ENCODE measurements at regions not wholly inside any gene's neighbourhood (a gene's known extent, or its start where the extent isn't known, plus 50 kb on each side); places are given as distances from the start of the nearest gene placed in this dataset.
"Not testable (repeated sequence)": the region's sequence is repeated elsewhere in the genome, so short reads cannot be mapped to it uniquely, and the experiment has no call there.

- FAIRE-seq, result no peak
These were observed 99.8 kb upstream of the B3GAT2 start for GRCh38 chr6:71056656-71057055.

- no peak for FAIRE-seq
These were observed 109.3 kb upstream of the B3GAT2 start for GRCh38 chr6:71066153-71066552.

- no peak for FAIRE-seq
These were observed 111.0 kb upstream of the B3GAT2 start for GRCh38 chr6:71067816-71068215.

- FAIRE-seq, result no peak
These were observed 115.6 kb upstream of the B3GAT2 start for GRCh38 chr6:71072508-71072907.

- no peak for FAIRE-seq
These were observed 120.8 kb upstream of the B3GAT2 start for GRCh38 chr6:71077655-71078054.

GRCh38 chr6:71079677-71080076 is 122.8 kb upstream of the B3GAT2 start:
- no peak for FAIRE-seq

- FAIRE-seq, result no peak
These were observed 123.3 kb upstream of the B3GAT2 start for GRCh38 chr6:71080133-71080532.

- FAIRE-seq, result no peak
These were observed 124.0 kb upstream of the B3GAT2 start for GRCh38 chr6:71080826-71081225.

GRCh38 chr6:71082033-71082650 is 125.3 kb upstream of the B3GAT2 start:
- no peak for FAIRE-seq

GRCh38 chr6:71083308-71083820 is 126.5 kb upstream of the B3GAT2 start:
- no peak for FAIRE-seq

GRCh38 chr6:71088166-71088565 is 131.3 kb upstream of the B3GAT2 start:
- FAIRE-seq, result no peak

- FAIRE-seq, result no peak
These were observed 133.4 kb upstream of the B3GAT2 start for GRCh38 chr6:71090217-71090616.

- FAIRE-seq, result no peak
These were observed 134.3 kb upstream of the B3GAT2 start for GRCh38 chr6:71091167-71091566.

GRCh38 chr6:71091956-71092355 is 135.1 kb upstream of the B3GAT2 start:
- FAIRE-seq, result no peak

GRCh38 chr6:71097264-71097663 is 140.4 kb upstream of the B3GAT2 start:
- not testable (repeated sequence) for FAIRE-seq

- no peak for FAIRE-seq
These were observed 142.8 kb upstream of the B3GAT2 start for GRCh38 chr6:71099649-71100048.

GRCh38 chr6:71103130-71103529 is 146.3 kb upstream of the B3GAT2 start:
- no peak for FAIRE-seq

- no peak for FAIRE-seq
These were observed 146.8 kb upstream of the B3GAT2 start for GRCh38 chr6:71103641-71104040.

- no peak for FAIRE-seq
These were observed 149.4 kb upstream of the B3GAT2 start for GRCh38 chr6:71106276-71106675.

GRCh38 chr6:71107911-71108420 is 151.1 kb upstream of the B3GAT2 start:
- FAIRE-seq, result no peak

- FAIRE-seq, result no peak
These were observed 157.7 kb upstream of the B3GAT2 start for GRCh38 chr6:71114544-71114943.

GRCh38 chr6:71114986-71115385 is 158.1 kb upstream of the B3GAT2 start:
- no peak for FAIRE-seq

- no peak for FAIRE-seq
These were observed 162.7 kb upstream of the B3GAT2 start for GRCh38 chr6:71119560-71119959.

- FAIRE-seq, result no peak
These were observed 165.6 kb upstream of the OGFRL1 start for GRCh38 chr6:71123051-71123450.

GRCh38 chr6:71124340-71124739 is 164.3 kb upstream of the OGFRL1 start:
- FAIRE-seq, result no peak

Measured in endometrium (tissue), 2 donors.